HG03460 (cell line): ENCODE measurements at regions not wholly inside any gene's neighbourhood (a gene's known extent, or its start where the extent isn't known, plus 50 kb on each side); places are given as distances from the start of the nearest gene placed in this dataset.
"Not testable (repeated sequence)": the region's sequence is repeated elsewhere in the genome, so short reads cannot be mapped to it uniquely, and the experiment has no call there.

Experiments used
- ATAC-seq: cut with Tn5 transposase; IDR thresholded peaks from one replicate; pipeline ENCODE4 v1.9.1; 2021; ENCODE audit not compliant: unreplicated experiment

DNA sequence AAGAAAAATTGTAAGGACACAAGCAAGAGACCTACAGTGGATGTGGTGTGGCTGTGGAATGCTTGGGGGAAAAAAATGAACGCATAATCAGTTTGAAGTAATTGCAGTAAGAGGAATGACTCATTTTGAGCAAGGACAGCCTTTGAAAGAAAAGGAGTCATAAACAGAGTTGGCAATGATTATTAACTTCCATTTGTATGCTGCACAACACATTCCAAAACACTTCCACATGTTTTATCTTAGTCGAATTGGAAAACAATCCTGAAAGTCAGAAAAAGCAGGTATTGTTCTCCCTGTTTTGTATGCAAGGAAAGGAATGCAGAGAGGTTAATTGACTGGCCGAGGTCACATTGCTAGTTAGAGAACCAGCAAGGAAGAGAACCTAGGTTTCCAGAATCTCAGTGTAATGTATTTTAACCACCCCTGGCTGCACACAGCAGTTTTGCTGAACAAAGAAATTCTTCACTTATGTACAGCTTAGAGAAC lies 630.0 kb upstream of the MIR17HG start:
- ATAC-seq: no peak

DNA sequence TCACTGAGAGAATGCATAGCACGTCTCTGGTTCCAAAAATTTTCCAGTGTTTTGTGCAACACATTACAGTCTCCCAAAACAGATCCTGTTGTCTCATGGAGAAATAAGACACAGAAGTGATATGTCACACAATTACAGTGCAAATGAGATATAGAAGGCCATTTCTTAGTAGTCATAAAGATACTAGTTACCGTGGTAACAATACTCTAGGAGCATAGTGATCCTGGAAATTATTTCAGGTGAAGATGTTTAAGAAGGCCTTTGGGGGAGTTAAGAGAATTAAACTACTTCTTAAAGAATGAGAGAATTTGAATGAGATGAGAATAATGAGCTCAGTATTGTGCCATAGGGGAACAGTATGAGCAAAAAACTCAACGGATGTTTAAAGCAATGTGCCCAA lies 628.0 kb upstream of the MIR17HG start:
- no peak for ATAC-seq

DNA sequence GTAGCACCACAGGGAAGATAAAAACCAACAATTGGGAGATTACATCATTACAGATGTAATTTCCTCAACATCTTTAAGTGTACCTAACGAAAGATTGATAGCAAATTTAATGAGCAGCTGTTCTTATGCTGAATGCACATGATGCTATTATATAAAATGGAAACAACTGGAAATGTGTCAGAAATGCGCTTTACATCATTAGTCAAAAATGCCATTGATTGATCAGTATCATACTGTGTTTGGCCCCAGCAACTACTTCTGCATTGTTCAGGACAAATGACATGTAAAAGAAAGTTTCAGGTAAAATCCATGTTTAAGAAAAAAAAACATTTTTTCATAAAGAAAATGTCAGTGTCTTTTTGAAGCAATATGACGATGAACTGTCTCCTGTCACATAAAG lies 625.5 kb upstream of the MIR17HG start:
- ATAC-seq: no peak

GRCh38 chr13:90723381-90723780 lies 624.1 kb upstream of the MIR17HG start:
- ATAC-seq: no peak

DNA sequence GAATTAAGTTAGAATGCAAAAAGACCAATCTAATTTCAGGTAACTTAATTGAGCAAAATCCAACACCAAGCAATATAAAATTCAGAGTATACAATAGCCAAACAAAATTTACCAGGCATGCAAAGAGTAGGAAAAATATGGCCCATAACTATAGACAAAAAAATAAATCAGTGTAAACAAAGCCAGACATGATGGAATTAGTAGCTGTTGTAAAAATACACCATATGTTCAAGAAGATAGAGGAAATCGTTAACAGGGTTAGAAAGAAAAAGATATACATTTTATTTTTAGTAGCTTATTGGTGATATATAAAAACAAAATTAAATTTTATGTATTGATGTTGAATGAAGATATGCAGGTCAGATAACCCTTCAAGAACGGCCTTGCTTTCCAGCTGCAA lies 621.1 kb upstream of the MIR17HG start:
- ATAC-seq: no peak

DNA sequence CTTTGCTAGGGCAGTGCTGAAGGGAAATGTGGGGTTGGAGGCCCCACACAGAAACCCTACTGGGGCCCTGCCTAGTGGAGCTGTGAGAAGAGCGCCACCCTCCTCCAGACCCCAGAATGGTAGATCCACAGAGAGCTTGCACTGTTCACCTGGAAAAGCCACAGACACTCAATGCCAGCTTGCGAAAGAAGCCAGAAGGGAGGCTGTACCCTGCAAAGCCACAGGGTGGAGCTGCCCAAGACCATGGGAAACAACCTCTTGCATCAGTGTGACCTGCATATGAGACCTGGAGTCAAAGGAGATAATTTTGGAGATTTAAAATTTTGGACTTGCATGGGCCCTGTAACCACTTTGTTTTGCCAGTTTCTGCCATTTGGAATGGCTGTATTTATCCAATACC lies 615.4 kb upstream of the MIR17HG start:
- ATAC-seq: no peak

GRCh38 chr13:90734497-90734896 lies 613.0 kb upstream of the MIR17HG start:
- not testable (repeated sequence) for ATAC-seq

GRCh38 chr13:90738881-90739280 lies 608.6 kb upstream of the MIR17HG start:
- no peak for ATAC-seq

GRCh38 chr13:90740099-90740498 lies 607.4 kb upstream of the MIR17HG start:
- no peak for ATAC-seq

- no peak for ATAC-seq
Measured at GRCh38 chr13:90742381-90742780, 605.1 kb upstream of the MIR17HG start.

- no peak for ATAC-seq
Measured at GRCh38 chr13:90746230-90746629, 601.3 kb upstream of the MIR17HG start.

- no peak for ATAC-seq
Measured at GRCh38 chr13:90750021-90750420, 597.5 kb upstream of the MIR17HG start.

DNA sequence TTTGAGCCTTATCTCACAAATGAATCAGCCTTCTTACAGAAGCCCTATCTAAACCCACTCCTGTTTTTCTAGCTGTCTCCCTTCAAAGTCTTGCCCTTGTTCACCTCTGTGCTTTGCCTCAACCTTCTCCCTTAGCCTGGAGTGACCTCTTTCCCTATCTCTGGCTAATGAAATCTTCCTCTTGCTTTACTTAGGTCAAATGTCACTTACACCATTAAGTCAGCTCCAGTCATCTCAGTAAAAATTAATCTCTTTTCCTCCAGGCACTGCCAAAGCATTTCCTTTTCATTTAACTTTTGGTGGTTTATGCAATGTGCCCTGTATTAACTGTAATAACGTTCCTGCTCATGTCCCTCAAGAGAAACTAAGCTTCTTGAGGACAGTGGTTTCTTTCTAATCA lies 596.5 kb upstream of the MIR17HG start:
- ATAC-seq: no peak

DNA sequence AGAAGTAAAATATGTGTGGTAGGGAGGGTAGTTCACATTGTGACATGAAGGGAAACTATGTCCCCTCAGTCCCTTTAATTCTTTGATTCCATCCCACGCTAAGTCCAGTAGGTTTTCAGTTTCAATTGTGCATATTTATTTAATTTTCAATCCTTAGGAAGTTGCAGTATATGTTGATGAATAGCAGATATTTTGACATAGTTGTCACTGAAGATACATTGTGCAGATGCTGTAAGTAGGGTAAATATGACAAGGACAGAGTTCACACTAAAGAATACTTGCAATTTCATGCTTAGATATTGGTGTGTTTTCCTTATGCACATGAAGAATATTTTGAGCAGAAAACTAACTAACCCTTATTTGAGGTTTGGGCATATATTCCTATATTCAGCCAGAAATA lies 595.4 kb upstream of the MIR17HG start:
- no peak for ATAC-seq

DNA sequence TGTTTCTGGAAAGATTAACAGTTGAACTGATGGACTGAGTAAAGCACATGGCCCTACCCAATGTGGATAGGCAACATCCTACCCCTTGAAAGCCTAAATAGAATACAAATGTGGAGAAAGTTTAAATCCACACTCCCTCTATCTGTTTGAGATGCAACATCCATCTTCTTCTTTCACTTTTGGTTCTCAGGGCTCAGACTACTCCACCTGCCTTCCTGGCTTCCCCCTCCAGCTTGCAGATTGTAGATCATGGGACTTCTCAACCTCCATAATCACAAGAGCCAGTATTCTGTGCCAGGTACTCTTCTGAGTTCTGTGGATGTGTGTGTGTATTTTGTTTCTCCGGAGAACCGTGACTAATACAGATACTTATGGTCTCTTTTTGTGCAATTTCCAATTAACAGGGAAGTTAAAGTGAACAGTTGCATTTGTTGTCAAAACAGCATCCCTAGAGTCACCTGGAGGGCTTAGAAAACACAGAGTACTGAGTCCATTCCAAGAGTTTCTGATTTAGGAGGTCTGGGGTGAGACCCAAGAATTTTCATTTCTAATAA lies 590.3 kb upstream of the MIR17HG start:
- no peak for ATAC-seq

DNA sequence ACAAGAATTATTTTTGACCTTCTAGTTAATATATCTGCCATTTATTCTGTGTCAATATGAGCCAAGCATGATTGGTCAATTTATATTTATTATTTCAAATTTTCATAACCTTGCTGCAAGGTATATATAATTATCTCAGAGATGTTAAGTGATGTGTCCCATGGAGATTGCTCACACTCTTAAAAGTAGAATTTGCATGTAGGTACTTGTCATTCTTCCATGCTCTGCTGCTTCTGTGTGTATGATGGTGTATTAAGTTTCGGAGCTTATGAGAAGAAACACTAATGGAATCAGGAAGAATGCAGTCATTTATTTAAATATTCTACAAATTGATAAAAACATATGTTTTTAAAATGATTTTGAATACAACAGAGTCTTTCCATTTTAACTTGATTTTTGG lies 586.8 kb upstream of the MIR17HG start:
- ATAC-seq: no peak

DNA sequence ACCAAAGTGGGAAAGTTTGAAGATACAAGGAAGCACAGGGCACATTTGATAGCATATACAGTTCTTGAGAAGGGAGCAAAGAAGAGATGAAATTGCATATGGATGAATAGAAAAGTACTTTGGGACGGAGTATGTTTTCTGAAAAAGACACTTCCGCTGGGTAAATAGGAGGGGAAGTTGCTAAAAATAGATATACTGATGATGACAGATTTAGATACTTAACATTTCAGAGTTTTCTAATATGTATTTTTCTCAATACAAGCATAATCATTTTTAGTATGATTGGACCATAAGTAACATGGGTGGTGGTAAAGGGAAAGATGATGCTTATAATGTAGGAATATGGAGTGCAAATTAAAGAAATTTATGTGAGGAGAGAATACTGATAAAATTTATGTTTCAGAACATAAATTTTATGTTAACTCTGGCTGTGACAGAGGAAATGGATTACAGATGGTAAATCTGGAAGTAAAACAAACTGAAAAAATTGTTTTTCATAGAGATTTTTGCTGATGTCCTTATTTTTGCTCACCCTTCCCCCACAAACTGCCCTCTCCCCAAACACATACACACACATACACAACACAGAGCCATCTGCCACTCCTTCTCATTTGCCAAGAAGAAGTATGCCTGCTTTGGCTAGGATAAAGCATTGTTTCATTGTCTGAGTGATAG lies 583.9 kb upstream of the MIR17HG start:
- ATAC-seq: no peak

GRCh38 chr13:90766386-90766902 lies 581.0 kb upstream of the MIR17HG start:
- no peak for ATAC-seq

DNA sequence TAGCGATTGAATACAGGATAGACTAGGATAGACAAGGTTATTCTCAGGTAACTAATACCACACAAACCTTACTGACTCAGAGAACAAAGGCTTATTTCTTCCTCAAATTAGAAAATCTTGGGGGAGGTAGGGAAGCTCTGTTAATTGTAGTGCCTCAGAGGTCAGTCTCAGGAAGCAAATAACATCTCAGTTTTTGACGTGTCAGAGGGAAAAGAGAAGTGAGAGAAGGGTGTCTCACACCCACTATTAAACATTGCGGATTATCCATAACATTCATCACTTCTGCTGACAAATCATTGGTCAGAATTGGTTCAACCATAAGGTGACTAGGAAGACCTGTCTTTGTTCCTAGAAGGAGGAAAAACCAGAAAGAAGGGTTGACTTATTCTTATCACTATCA lies 579.4 kb upstream of the MIR17HG start:
- ATAC-seq: no peak

DNA sequence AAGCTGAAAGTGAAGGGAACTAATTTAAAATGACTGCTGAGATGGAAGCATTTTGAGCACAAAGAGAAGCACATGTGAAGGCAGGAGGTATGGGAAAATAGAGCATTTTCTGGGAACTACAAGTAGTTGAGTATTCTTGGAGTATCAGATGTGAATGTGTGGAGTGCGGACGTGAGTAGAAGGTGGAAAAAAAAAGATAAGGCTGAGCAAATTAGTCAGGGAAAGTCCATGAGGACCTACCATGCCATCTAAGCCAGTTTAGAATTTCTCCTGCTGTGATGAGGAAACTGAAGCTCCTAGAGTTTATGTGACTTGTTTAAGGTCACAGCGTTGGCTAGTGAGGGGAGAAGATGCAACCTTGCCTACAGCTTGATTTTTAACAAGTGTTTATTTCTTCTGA lies 578.1 kb upstream of the MIR17HG start:
- ATAC-seq: no peak

- ATAC-seq: no peak
Measured at GRCh38 chr13:90770334-90770733, 577.2 kb upstream of the MIR17HG start.

GRCh38 chr13:90773681-90774080 lies 573.8 kb upstream of the MIR17HG start:
- ATAC-seq: no peak
